ENCODE measurements at regions not wholly inside any gene's neighbourhood (a gene's known extent, or its start where the extent isn't known, plus 50 kb on each side); places are given as distances from the start of the nearest gene placed in this dataset.
"Not testable (repeated sequence)": the region's sequence is repeated elsewhere in the genome, so short reads cannot be mapped to it uniquely, and the experiment has no call there.

DNA sequence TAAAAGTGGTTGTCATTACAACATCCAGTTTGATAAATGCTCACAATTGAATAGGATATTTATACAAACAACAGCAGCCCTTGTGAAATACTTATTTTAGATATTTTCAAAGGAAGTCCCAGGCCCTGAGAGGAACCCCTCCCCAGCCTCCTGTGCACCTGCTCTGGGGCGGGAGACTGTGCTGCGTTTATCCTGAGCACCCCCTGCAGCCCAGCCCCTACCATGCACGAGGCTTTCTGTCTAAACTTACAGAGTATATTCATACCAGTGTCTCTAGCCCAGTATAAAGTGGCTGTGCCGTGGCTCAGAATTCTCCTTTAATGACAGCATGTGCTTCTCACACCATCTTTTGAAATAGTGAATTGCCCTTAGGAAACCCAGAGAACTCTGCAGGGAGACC, 1084.3 kb downstream of the TMEM121 start:
- H3K4me3 ChIP-seq (ENCODE audit: control insufficient read depth, low read depth, low read length): no peak overlapping the region
- TF ChIP-seq, protein P1, sequence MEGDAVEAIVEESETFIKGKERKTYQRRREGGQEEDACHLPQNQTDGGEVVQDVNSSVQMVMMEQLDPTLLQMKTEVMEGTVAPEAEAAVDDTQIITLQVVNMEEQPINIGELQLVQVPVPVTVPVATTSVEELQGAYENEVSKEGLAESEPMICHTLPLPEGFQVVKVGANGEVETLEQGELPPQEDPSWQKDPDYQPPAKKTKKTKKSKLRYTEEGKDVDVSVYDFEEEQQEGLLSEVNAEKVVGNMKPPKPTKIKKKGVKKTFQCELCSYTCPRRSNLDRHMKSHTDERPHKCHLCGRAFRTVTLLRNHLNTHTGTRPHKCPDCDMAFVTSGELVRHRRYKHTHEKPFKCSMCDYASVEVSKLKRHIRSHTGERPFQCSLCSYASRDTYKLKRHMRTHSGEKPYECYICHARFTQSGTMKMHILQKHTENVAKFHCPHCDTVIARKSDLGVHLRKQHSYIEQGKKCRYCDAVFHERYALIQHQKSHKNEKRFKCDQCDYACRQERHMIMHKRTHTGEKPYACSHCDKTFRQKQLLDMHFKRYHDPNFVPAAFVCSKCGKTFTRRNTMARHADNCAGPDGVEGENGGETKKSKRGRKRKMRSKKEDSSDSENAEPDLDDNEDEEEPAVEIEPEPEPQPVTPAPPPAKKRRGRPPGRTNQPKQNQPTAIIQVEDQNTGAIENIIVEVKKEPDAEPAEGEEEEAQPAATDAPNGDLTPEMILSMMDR (IDR thresholded peaks at IDR 0.05; ENCODE audit: control insufficient read depth, insufficient read depth, low read depth, low read length, missing control alignments): no peak
- no peak for DNase-seq (ENCODE audit: low read depth)

DNA sequence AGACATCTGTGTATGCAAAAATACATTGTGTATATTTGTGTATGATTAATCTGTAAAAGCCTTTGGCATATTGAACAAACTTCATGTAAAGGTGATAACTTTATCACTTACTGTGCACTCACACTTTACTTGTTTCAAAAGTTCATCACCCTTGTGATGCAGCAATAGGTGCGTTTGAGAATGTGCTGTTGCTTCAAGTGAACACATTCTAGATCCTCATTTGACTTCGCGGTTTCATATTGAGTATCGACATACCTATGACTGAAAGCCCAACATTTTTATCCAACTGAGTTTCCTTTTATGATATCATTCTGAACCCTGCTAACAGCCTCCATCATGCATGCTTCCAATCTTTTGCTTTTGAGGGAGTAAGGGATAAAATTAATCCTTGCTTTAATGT, 1086.9 kb downstream of the TMEM121 start:
- TF ChIP-seq, protein P1 (IDR thresholded peaks at IDR 0.05; ENCODE audit: control insufficient read depth, insufficient read depth, low read depth, low read length, missing control alignments): no peak
- no peak overlapping the region for H3K4me3 ChIP-seq (ENCODE audit: control insufficient read depth, low read depth, low read length)
- DNase-seq (ENCODE audit: low read depth): no peak

DNA sequence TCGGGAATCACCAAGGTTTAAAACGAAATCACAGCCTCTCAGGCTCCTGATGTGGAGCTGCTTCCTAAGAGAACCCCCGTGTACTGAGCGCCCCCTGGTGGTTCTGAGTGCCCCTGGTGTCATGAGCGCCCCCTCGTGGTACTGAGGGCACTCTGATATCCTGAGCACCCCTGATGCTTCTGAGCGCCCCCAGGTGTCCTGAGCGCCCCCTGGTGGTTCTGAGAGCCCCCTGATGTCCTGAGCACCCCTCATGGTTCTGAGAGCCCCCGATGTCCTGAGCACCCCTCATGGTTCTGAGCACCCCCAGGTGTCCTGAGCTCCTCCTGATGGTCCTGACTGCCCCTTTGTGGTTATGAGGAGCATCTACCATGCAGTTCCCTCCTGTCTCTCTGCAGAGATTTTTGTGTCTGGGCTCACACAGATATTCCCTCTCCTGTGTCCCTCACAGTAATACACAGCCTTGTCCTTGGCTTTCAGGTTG, 1092.1 kb downstream of the TMEM121 start:
- not testable (repeated sequence) for DNase-seq (ENCODE audit: low read depth); H3K4me3 ChIP-seq (ENCODE audit: control insufficient read depth, low read depth, low read length)
- TF ChIP-seq, protein P1 (IDR thresholded peaks at IDR 0.05; ENCODE audit: control insufficient read depth, insufficient read depth, low read depth, low read length, missing control alignments): peak; percentile 29

DNA sequence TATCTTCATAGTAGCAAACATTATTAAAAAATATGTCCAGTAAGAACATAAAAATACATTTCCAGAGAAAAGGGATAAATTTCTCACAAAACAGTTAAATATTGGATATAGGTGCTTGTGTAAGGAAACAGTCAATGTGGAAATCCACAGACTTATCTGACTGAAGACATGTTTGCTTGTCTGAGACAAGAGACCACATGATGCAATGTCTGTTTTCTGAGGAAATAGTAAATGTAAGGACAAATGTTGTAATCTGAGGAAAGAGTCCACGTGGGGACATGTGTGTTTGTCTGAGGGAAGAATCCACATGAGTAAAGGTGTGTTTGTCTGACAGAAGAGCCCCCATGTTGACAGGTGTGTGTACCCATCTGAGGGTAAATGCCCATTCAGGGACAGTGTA, 1093.2 kb downstream of the TMEM121 start:
- no peak overlapping the region for H3K4me3 ChIP-seq (ENCODE audit: control insufficient read depth, low read depth, low read length)
- DNase-seq (ENCODE audit: low read depth): no peak
- TF ChIP-seq, protein P1 (IDR thresholded peaks at IDR 0.05; ENCODE audit: control insufficient read depth, insufficient read depth, low read depth, low read length, missing control alignments): no peak

DNA sequence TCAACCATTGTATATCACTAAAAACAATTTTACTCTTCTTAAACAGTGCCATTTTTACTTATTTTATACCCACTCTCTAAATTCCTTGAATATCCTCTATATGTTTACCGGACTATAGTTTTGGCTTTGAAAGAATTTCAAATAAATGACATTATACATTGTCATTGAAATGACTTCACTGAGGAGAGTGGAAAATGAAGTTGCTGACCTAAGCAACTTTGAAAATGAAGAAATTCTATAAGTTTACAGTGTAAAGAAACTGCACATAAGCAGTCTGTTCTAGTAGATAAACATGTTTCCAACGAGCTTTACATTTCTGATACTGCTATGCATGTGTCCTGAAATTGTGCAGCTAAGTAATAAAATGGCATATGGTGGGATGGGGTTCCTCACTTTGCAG, 1094.0 kb downstream of the TMEM121 start:
- TF ChIP-seq, protein P1 (IDR thresholded peaks at IDR 0.05; ENCODE audit: control insufficient read depth, insufficient read depth, low read depth, low read length, missing control alignments): no peak
- no peak overlapping the region for H3K4me3 ChIP-seq (ENCODE audit: control insufficient read depth, low read depth, low read length)
- DNase-seq (ENCODE audit: low read depth): no peak

DNA sequence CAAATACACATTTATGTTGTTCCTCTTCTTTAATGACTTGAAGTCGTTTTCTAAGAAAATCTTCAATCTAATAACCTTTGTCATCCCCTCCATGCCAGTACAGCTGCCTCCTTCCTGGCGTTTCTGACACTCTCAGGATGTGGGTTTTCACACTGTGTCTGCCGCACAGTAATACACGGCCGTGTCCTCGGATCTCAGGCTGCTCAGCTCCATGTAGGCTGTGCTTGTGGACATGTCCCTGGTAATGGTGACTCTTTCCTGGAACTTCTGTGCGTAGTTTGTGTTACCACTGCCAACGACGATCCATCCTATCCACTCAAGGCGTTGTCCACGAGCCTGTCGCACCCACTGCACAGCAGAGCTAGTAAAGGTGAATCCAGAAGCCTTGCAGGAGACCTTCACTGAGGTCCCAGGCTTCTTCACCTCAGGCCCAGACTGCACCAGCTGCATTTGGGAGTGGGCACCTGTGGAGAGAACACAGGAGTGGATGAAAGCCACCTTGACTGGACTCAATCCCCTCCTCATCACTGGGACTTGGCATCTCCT, 1095.9 kb downstream of the TMEM121 start:
- DNase-seq (ENCODE audit: low read depth): no peak
- TF ChIP-seq, protein P1 (IDR thresholded peaks at IDR 0.05; ENCODE audit: control insufficient read depth, insufficient read depth, low read depth, low read length, missing control alignments): no peak
- no peak overlapping the region for H3K4me3 ChIP-seq (ENCODE audit: control insufficient read depth, low read depth, low read length)
